Gastrocnemius medialis (tissue), 4 donors: ENCODE measurements at regions not wholly inside any gene's neighbourhood (a gene's known extent, or its start where the extent isn't known, plus 50 kb on each side); places are given as distances from the start of the nearest gene placed in this dataset.
A peak's percentile ranks its signal among the peaks of the same experiment; 100 is the strongest.

Experiments used
- ATAC-seq, 2 donors: fragments of 150-250 bp; one replicate each; pipeline ENCODE4 v1.9.1; 2016
- DNase-seq, 2 donors: peaks; one replicate each; pipeline ENCODE4 v3.0.0-alpha.2; 2019
- H3K27ac ChIP-seq, 4 donors: fragments of 200-600 bp; sonication (generic); 1 replicate in 1 of 4; 2 replicates in 3 of 4; pipeline ENCODE4 v1.5.1; 2016 to 2018; ENCODE audit warnings: mild to moderate bottlenecking in 2 of 4, moderate library complexity in 1 of 4
- H3K27me3 ChIP-seq, 3 donors: fragments of 200-600 bp; sonication (generic) in 2 of 3; 1 replicate in 1 of 3; 2 replicates in 2 of 3; pipeline versions ENCODE4 v1.5.1 to v1.6.0; 2016 to 2019; ENCODE audit warnings: mild to moderate bottlenecking in 1 of 3, moderate library complexity in 1 of 3
- H3K36me3 ChIP-seq, 2 donors: fragments of 200-600 bp; sonication (generic) in 1 of 2; one replicate each; pipeline ENCODE4 v1.5.1; 2017 to 2018
- H3K4me1 ChIP-seq, 2 donors: fragments of 200-600 bp; sonication (generic) in 1 of 2; one replicate each; pipeline ENCODE4 v1.5.1; 2016 to 2017; ENCODE audit warnings: mild to moderate bottlenecking in 2 of 2
- H3K4me3 ChIP-seq, 4 donors: fragments of 200-600 bp; sonication (generic) in 3 of 4; 1 replicate in 1 of 4; 2 replicates in 3 of 4; pipeline ENCODE4 v1.5.1; 2016 to 2019; ENCODE audit warnings: mild to moderate bottlenecking in 2 of 4
- H3K9me3 ChIP-seq, 3 donors: fragments of 200-600 bp; sonication (generic) in 2 of 3; 1 replicate in 1 of 3; 2 replicates in 2 of 3; pipeline ENCODE4 v1.5.1; 2016 to 2019
- POLR2A ChIP-seq, 2 donors: fragments of 450-650 bp; IDR thresholded peaks; one replicate each; pipeline ENCODE4 v1.6.1; 2017; ENCODE audit warnings: antibody characterized with exemption in 2 of 2, mild to moderate bottlenecking in 2 of 2, moderate library complexity in 2 of 2
- in situ Hi-C, 4 donors: fragments of 200-750 bp; cut with MboI; loops; one replicate each; pipeline versions ENCODE4 v1.15.0 to v1.8.0; 2017; ENCODE audit warnings: low sequenced_read_pairs in 4 of 4
- intact Hi-C: fragments of 100-400 bp; cut with DNase I; formaldehyde crosslinking; loops from one replicate; pipeline ENCODE4 v1.15.1; 2023; ENCODE audit warnings: low total_unique reads
- TF ChIP-seq, protein P1 (sequence below), 5 experiments: fragments of 450-650 bp in 3 of 5; fragments of 200-600 bp in 2 of 5; sonication (generic) in 2 of 5; IDR thresholded peaks in 4 of 5; conservative IDR thresholded peaks in 1 of 5; 1 replicate in 4 of 5; 2 replicates in 1 of 5; pipeline ENCODE4 v1.5.1; 2016 to 2019; ENCODE audit warnings: antibody characterized with exemption in 5 of 5, mild to moderate bottlenecking in 3 of 5, moderate library complexity in 3 of 5

DNA sequence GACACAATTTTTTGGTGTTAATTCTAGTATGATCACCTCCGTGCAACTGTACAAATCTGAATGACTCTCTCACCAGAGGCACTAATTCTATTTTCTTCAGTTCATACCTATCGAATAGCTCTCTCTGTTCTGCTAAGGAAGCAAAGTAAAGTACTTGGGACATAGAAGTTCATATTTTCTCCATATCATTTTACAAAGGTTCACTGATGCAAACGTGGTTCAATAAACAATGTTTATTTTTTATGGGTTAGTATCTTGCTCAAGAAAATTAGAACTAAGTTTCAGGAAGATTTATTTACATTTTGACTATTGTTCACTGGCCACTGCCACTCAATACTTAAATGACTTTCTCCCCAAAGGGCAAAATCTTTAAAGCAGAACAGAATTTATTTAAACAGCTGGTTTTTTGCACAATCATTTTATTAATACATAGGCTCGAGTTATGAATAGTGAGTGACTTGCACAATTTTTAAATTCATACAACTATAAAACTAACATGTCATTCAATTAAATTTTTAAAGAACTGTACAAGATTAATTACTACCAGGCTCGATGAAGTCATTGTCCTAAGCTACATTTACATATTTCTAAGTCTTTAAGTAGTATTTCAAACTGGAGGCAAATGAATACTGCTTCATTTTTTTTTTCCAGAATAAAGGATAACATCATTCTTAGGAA is 255.8 kb downstream of the C16orf95 start:
- no peak overlapping the region for H3K27ac ChIP-seq
- no peak for TF ChIP-seq POLR2A (IDR thresholded peaks at IDR 0.05)
- TF ChIP-seq, protein P1, sequence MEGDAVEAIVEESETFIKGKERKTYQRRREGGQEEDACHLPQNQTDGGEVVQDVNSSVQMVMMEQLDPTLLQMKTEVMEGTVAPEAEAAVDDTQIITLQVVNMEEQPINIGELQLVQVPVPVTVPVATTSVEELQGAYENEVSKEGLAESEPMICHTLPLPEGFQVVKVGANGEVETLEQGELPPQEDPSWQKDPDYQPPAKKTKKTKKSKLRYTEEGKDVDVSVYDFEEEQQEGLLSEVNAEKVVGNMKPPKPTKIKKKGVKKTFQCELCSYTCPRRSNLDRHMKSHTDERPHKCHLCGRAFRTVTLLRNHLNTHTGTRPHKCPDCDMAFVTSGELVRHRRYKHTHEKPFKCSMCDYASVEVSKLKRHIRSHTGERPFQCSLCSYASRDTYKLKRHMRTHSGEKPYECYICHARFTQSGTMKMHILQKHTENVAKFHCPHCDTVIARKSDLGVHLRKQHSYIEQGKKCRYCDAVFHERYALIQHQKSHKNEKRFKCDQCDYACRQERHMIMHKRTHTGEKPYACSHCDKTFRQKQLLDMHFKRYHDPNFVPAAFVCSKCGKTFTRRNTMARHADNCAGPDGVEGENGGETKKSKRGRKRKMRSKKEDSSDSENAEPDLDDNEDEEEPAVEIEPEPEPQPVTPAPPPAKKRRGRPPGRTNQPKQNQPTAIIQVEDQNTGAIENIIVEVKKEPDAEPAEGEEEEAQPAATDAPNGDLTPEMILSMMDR (IDR thresholded peaks at IDR 0.05 in 4 of 5, conservative IDR thresholded peaks at IDR 0.05 in 1 of 5): no peak
- in situ Hi-C loops: loop anchor here (5.0 to 25.0 kb wide), 5 partner anchors 226 to 499 kb away; partner anchors contain the start of gene FOXC2 (in 3 of the 4)
- H3K36me3 ChIP-seq: no peaks in the 10 kb centered on the region
- no peaks in the 10 kb centered on the region for H3K4me1 ChIP-seq
- DNase-seq: no peak
- H3K4me3 ChIP-seq: no peak overlapping the region
- no peak for ATAC-seq
- peaks cover 0 to 22% (median 0%) of the 10 kb centered on the region in 3 donors for H3K27me3 ChIP-seq
- H3K9me3 ChIP-seq: no peaks in the 10 kb centered on the region
- intact Hi-C loops: loop anchor here (5.0 kb wide), 1 partner anchor 299 kb away; no protein-coding TSS in a partner anchor

DNA sequence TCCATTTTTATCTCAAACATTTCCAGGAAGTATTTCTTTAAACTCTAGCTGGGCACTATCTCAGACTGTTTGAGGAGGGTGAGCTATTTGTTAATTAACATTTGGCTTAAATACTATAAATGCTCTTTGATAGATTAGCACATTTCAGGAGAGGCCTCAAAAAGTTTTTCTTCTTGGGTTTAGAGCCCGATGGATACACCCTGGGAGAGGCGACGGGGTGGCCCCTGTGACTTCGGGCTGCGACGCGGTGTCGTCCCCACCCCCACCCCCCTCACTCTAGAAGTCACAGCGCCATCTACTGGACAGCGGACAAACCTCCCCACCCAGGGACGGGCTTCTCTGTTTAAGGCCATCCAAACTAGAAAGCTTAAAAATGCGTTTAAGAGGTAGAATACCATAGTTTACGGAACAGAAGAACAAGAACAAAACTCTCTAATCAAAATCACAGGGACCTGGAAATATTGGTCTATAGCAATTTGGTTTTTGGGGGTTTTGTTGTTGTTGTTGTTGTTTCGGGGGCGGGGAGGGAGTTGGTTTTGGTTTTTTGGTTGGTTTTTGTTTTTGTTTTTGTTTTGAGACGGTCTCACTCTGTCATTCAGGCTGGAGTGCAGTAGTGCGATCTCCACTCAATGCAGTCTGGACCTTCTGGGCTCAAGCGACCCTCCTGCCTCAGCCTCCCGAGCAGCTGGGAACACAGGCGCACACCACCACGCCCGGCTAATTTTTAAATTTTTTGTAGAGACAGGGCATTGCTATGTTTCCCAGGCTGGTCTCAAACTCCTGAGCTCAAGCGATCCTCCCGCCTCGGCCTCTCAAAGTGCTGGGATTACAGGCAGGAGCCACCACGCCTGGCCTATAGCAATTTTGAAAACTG is 254.4 kb downstream of the C16orf95 start:
- peak; percentile 92 for ATAC-seq
- H3K27ac ChIP-seq: no peak overlapping the region
- in situ Hi-C loops (loop anchor here (5.0 to 25.0 kb wide), 5 partner anchors 224 to 501 kb away; partner anchors contain the start of gene FOXC2 (in 3 of the 4)), intact Hi-C loops (loop anchor here (1.0 to 5.0 kb wide), 2 partner anchors 301 to 500 kb away; no protein-coding TSS in a partner anchor)
- H3K27me3 ChIP-seq: peaks cover 0 to 24% (median 4%) of the 10 kb centered on the region in 3 donors
- no peaks in the 10 kb centered on the region for H3K36me3 ChIP-seq
- H3K4me3 ChIP-seq: peak overlapping the region in 1 of 4 donors; percentile 33
- TF ChIP-seq, protein P1 (IDR thresholded peaks at IDR 0.05 in 4 of 5, conservative IDR thresholded peaks at IDR 0.05 in 1 of 5): peak; percentile 58 to 84 (median 79)
- TF ChIP-seq POLR2A (IDR thresholded peaks at IDR 0.05): no peak
- peak in 1 of 2 donors; percentile 45 for DNase-seq
- no peaks in the 10 kb centered on the region for H3K4me1 ChIP-seq
- H3K9me3 ChIP-seq: no peaks in the 10 kb centered on the region

DNA sequence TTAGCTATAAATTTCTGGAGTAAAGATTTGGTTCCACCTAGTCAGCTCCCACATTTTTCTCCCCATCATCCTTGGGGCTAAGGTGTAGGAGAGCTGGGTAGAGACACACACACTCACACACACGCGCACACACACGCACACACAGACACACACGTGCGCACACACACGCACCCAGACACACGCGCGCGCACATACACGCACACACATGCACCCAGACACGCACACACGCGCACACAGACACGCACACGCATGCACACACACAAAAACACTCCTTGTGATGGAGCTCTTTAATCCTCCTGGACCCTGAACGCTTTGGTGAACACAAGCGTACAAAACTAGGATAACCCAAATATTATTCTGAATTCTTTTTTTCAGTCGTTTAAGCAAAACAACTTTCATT is 253.6 kb downstream of the C16orf95 start:
- in situ Hi-C loops: loop anchor here (5.0 to 25.0 kb wide), 5 partner anchors 224 to 501 kb away; partner anchors contain the start of gene FOXC2 (in 3 of the 4)
- no peaks in the 10 kb centered on the region for H3K9me3 ChIP-seq
- DNase-seq (no peak), ATAC-seq (no peak)
- peaks cover 0 to 27% (median 5%) of the 10 kb centered on the region in 3 donors for H3K27me3 ChIP-seq
- H3K4me1 ChIP-seq: no peaks in the 10 kb centered on the region
- intact Hi-C loops: loop anchor here (5.0 kb wide), 1 partner anchor 301 kb away; no protein-coding TSS in a partner anchor
- no peak for TF ChIP-seq POLR2A (IDR thresholded peaks at IDR 0.05)
- TF ChIP-seq, protein P1 (IDR thresholded peaks at IDR 0.05 in 4 of 5, conservative IDR thresholded peaks at IDR 0.05 in 1 of 5): no peak
- no peak overlapping the region for H3K27ac ChIP-seq
- H3K4me3 ChIP-seq: no peak overlapping the region
- H3K36me3 ChIP-seq: no peaks in the 10 kb centered on the region

DNA sequence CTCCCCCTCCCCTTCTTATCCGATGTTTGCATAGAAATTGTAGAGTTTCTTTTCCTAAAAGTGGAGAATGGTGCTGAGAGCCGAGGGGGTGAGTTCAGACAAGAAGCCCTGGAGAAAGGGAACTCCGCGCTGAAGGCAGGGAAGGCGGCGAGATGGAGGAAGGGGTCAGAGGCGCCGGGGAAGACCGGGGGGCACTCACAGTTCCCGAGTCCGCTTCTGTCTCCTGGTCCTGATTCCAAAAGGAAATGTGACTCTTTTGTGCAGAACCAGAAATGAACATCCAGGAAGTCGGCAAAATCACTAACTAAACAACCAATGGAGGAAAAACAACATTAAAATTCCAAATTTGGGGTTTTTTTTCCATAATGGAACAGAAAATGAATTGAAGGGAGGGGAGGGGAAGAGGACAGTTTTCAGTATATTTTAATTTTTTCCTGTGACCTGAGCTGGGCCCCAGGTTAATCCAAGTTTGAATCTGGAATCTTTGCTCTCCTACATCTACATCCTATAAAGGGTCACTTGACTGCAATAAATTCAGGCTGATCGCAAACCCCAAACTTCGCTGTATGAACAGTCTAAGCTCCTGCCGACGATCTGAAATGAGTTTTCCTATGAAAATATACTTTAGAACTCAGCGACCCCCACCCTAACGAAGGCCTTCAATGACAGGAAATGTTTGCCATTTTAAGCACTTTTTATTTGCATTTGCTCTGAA is 252.3 kb downstream of the C16orf95 start:
- no peak overlapping the region for H3K4me3 ChIP-seq
- intact Hi-C loops: loop anchor here (5.0 kb wide), 1 partner anchor 303 kb away; no protein-coding TSS in a partner anchor
- no peak overlapping the region for H3K27ac ChIP-seq

More for the DNA sequence above, 252.3 kb downstream of the C16orf95 start:
- DNase-seq (no peak), ATAC-seq (no peak)
- Histone ChIP-seq H3K27me3 (peaks cover 0 to 27% (median 7%) of the 10 kb centered on the region in 3 donors), H3K36me3 (no peaks in the 10 kb centered on the region), H3K4me1 (no peaks in the 10 kb centered on the region), H3K9me3 (no peaks in the 10 kb centered on the region)
- in situ Hi-C loops: loop anchor here (5.0 to 25.0 kb wide), 5 partner anchors 222 to 503 kb away; partner anchors contain the start of gene FOXC2 (in 3 of the 4)
- TF ChIP-seq, protein P1 (IDR thresholded peaks at IDR 0.05 in 4 of 5, conservative IDR thresholded peaks at IDR 0.05 in 1 of 5): no peak
- no peak for TF ChIP-seq POLR2A (IDR thresholded peaks at IDR 0.05)
